Activated CD8-positive, alpha-beta T cell treated with anti-CD3 and anti-CD28 coated beads, Interleukin-2, amount 10 ng/mL, durations not matched to agents 7 days and 5 days (primary cell): ENCODE measurements at regions not wholly inside any gene's neighbourhood (a gene's known extent, or its start where the extent isn't known, plus 50 kb on each side); places are given as distances from the start of the nearest gene placed in this dataset.

Experiments
- ATAC-seq: fragments of 150-1000 bp; cut with Tn5 transposase; one replicate; pipeline ENCODE4 v1.10.0; 2021; ENCODE audit warnings: moderate library complexity
- CTCF ChIA-PET: fragments of 350-600 bp; sonication (Branson Sonifier 250); formaldehyde crosslinking; loops from one replicate; lab custom pipeline; 2021; ENCODE audit warnings: antibody characterized with exemption; lab: Charles Lee
- POLR2A ChIA-PET: fragments of 350-600 bp; sonication (Branson Sonifier 250); formaldehyde crosslinking; loops from one replicate; lab custom pipeline; 2021; ENCODE audit warnings: antibody characterized with exemption; lab: Charles Lee
- DNase-seq: peaks from one replicate; pipeline ENCODE4 v3.0.0-alpha.2; 2020
- H3K27ac Mint-ChIP-seq: one replicate; pipeline ENCODE4 v1.8.0; 2021; ENCODE audit warnings: mild to moderate bottlenecking, mixed read lengths
- H3K27me3 Mint-ChIP-seq: one replicate; pipeline ENCODE4 v1.8.0; 2021; ENCODE audit warnings: low read depth, mixed read lengths
- H3K36me3 Mint-ChIP-seq: one replicate; pipeline ENCODE4 v1.8.0; 2021; ENCODE audit warnings: low read depth, mixed read lengths
- H3K4me1 Mint-ChIP-seq: one replicate; pipeline ENCODE4 v1.8.0; 2021; ENCODE audit warnings: low read depth, mixed read lengths
- H3K4me3 Mint-ChIP-seq: one replicate; pipeline ENCODE4 v1.8.0; 2021; ENCODE audit warnings: mild to moderate bottlenecking, mixed read lengths
- H3K9me3 Mint-ChIP-seq: one replicate; pipeline ENCODE4 v1.8.0; 2022; ENCODE audit warnings: mixed read lengths; ENCODE audit not compliant: insufficient read depth

DNA sequence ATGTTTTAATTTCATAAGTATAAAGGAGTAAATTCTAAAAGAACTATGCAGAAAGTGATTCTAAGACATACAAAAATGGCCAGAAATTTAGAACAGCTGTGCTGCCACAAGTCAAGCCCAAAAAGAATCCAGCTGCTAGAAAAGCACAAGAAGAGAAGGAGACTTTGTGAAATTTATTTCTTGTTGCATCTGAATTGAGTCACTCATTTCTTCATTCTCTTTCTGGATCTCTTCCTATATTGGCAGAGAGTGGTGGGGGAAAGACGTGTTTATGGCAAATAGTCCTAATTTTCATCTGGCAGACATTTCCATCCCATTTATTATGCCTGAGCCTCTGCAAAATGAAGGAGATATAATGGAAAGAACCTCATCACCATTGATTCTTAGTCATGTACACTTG, 139.6 kb upstream of the CTTNBP2NL start:
- ChIA-PET CTCF (no interaction called here), POLR2A (no interaction called here)
- Mint-ChIP-seq H3K36me3 (no peaks in the 10 kb centered on the region), H3K4me3 (no peak overlapping the region), H3K27me3 (peaks cover 10% of the 10 kb centered on the region), H3K27ac (no peak overlapping the region), H3K9me3 (no peaks in the 10 kb centered on the region), H3K4me1 (no peaks in the 10 kb centered on the region)
- ATAC-seq, result no peak
- DNase-seq, result no peak

DNA sequence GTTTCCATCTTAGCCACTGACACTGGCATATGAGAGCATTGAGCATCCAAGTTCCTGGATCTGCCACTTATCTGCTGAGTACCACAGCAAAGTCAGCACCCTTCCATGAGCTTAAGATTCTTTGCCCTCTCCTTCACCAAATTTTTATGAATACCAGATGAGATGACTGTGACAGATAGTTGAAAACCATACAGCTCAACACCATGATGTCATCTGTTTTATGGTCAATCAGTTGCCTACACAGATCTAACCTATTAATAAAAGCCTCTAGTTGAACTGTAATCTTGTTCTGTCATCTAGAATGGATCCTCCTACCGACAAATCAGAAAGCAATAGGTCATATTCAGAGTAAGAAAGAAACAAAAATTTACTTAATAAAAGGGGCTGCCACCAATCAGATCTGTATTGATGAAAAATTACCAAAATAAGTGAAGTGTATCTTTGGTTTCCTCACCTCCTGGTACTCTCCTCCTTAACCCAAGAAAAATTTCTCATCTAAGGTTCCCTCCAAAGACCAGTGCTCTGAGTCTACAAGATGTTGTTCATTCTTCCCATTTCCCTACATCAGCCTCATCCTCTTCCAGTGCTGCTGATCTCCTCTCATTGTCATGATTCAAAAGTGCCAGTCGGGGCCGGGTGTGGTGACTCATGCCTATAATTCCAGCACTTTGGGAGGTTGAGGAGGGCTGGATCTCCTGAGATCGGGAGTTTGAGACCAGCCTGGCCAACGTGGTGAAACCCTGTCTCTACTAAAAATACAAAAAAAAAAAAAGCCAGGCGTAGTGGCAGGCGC, 138.8 kb upstream of the CTTNBP2NL start:
- H3K9me3 Mint-ChIP-seq, result no peaks in the 10 kb centered on the region
- H3K4me1 Mint-ChIP-seq, result no peaks in the 10 kb centered on the region
- ChIA-PET POLR2A (no interaction called here), CTCF (no interaction called here)
- DNase-seq (no peak), ATAC-seq (no peak)
- H3K36me3 Mint-ChIP-seq, result no peaks in the 10 kb centered on the region
- peaks cover 12% of the 10 kb centered on the region for H3K27me3 Mint-ChIP-seq
- H3K27ac Mint-ChIP-seq, result no peak overlapping the region
- H3K4me3 Mint-ChIP-seq, result no peak overlapping the region

DNA sequence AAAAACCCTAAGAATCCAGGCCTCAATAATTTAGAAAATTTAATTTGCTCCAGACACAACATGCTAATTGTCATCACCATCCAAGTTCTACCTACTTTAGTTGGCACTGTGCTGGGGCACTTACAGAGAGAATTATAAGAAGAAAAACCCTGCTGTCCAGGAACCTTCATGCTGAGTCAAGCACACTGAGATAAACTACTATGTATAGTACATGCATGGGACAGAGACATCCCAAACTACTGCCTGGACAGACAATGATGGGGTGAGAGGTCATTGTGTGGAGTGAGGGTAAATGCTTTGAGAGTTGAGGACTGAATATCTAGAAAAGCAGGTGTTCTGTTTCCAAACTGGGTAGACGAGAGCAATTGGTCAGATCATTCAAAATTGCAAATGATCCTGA, 135.3 kb upstream of the CTTNBP2NL start:
- CTCF ChIA-PET, result no interaction called here
- Mint-ChIP-seq H3K27ac (no peak overlapping the region), H3K4me3 (no peak overlapping the region), H3K27me3 (peaks cover 26% of the 10 kb centered on the region), H3K4me1 (no peaks in the 10 kb centered on the region), H3K36me3 (no peaks in the 10 kb centered on the region), H3K9me3 (no peaks in the 10 kb centered on the region)
- no peak for DNase-seq
- POLR2A ChIA-PET, result no interaction called here
- no peak for ATAC-seq

DNA sequence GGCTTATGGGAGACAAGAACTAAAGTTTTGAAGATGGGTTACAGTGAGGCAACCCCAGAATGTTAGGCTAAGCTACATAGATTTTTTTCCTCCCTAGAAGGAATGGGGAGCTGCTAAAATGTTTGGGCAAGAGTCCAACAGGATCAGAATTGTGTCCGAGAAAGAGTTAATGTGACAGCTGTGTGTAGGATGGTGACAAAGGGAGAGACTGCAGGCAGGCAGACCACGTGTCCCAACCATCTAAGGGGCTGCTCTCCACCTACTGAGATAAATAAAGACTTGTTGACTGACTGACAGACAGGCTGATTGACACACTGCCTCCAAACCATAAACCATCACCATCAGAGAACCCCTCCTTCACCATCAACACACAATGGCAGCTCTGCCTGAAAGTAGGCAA, 133.7 kb upstream of the CTTNBP2NL start:
- no peak for DNase-seq
- H3K36me3 Mint-ChIP-seq, result no peaks in the 10 kb centered on the region
- H3K9me3 Mint-ChIP-seq, result no peaks in the 10 kb centered on the region
- H3K4me1 Mint-ChIP-seq, result no peaks in the 10 kb centered on the region
- H3K4me3 Mint-ChIP-seq, result no peak overlapping the region
- no peak for ATAC-seq
- POLR2A ChIA-PET, result no interaction called here
- no peak overlapping the region for H3K27ac Mint-ChIP-seq
- CTCF ChIA-PET, result no interaction called here
- peaks cover 18% of the 10 kb centered on the region for H3K27me3 Mint-ChIP-seq

DNA sequence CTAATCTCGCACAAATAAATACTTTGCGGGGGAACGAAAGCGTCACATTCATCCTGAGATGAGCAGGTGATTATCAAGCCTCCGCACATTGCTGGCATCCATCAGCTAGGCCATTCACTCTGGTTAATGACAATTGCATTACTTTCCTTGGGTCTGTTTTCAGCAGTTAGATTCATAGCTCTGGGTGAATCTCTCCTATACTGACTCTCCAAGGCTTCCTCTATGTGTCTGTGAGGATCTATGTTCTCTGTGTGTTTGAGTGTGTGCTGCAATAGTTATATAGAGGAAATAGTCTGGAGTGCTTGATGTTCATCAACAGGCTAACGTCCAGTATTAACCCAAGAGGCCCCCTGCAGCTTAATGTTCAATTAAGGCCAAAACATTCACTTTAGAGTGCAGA, 133.0 kb upstream of the CTTNBP2NL start:
- ATAC-seq, result no peak
- no peaks in the 10 kb centered on the region for H3K9me3 Mint-ChIP-seq
- H3K27me3 Mint-ChIP-seq, result peaks cover 16% of the 10 kb centered on the region
- H3K4me3 Mint-ChIP-seq, result no peak overlapping the region
- no peaks in the 10 kb centered on the region for H3K36me3 Mint-ChIP-seq
- no peak for DNase-seq
- H3K27ac Mint-ChIP-seq, result no peak overlapping the region
- no peaks in the 10 kb centered on the region for H3K4me1 Mint-ChIP-seq
- ChIA-PET CTCF (no interaction called here), POLR2A (no interaction called here)

DNA sequence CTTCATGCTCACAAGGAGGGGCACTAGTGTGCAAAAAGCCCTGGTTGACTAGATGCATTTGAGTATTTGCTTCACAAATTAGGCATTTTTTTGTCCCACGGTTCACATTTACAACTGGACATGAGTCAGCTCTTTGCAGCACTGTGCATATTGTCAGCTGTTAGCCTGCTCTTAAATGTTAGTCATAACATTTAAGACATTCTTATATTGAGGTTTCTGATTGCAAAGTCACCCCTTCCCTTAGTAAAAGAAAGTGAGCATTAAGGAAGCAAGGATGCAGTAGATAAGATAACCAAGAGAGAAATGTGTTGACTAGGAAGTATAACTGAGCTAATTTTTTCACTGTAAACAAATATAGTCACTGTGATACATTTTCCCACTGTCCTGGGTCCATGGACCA, 132.6 kb upstream of the CTTNBP2NL start:
- no peak overlapping the region for H3K27ac Mint-ChIP-seq
- DNase-seq, result no peak
- H3K36me3 Mint-ChIP-seq, result no peaks in the 10 kb centered on the region
- ChIA-PET CTCF (no interaction called here), POLR2A (no interaction called here)
- H3K4me3 Mint-ChIP-seq, result no peak overlapping the region
- H3K9me3 Mint-ChIP-seq, result no peaks in the 10 kb centered on the region
- H3K27me3 Mint-ChIP-seq, result peaks cover 16% of the 10 kb centered on the region
- no peak for ATAC-seq
- no peaks in the 10 kb centered on the region for H3K4me1 Mint-ChIP-seq

DNA sequence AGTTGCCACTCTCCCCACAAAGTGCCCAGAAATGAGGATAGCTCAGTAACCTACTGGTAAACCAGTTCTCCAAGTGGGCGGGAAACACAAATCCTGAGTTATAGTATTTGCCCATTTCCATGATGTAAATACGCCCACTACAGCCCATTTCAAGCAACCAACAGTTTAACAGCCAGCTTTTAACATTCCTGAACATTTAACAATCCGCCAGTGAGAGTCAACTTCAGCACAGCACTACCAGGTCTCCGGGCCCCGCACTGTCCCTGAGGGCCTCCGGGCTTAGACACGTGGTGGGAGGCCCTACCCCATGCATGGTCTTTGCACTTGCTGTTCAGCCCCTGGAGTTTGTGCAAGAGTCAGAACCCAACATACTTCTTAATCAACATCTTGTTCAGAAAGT, 132.0 kb upstream of the CTTNBP2NL start:
- ATAC-seq (no peak), DNase-seq (no peak)
- POLR2A ChIA-PET, result no interaction called here
- Mint-ChIP-seq H3K27me3 (peaks cover 18% of the 10 kb centered on the region), H3K27ac (no peak overlapping the region), H3K9me3 (no peaks in the 10 kb centered on the region), H3K36me3 (no peaks in the 10 kb centered on the region), H3K4me3 (no peak overlapping the region), H3K4me1 (no peaks in the 10 kb centered on the region)
- CTCF ChIA-PET, result interaction anchor here (1.5 kb wide), 1 partner anchor 35 kb away, joined by 6 read pairs; no protein-coding TSS in a partner anchor

DNA sequence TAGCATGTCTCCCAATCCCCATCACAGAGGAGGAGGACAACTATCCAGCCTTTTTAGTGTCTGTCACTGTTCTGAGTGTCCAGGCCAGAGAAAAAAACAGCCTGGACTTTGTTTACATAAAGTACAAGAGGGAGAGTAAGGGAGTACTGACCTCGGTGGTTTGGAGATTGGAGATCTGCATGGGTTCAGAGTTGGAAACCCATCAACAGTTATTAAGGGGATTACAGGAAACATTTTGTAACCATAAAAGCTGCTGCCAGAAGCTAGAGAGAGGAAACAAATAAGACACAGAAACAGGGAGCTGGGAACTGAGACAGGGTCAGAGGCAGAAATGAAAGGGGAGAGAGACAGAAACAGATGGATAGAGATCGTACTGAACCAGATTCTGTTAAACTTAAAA, 131.5 kb upstream of the CTTNBP2NL start:
- no peak for ATAC-seq
- Mint-ChIP-seq H3K4me1 (no peaks in the 10 kb centered on the region), H3K27ac (no peak overlapping the region), H3K9me3 (no peaks in the 10 kb centered on the region), H3K27me3 (peaks cover 18% of the 10 kb centered on the region), H3K36me3 (no peaks in the 10 kb centered on the region), H3K4me3 (no peak overlapping the region)
- POLR2A ChIA-PET, result no interaction called here
- CTCF ChIA-PET, result interaction anchor here (1.5 kb wide), 1 partner anchor 34 kb away, joined by 6 read pairs; no protein-coding TSS in a partner anchor
- no peak for DNase-seq

DNA sequence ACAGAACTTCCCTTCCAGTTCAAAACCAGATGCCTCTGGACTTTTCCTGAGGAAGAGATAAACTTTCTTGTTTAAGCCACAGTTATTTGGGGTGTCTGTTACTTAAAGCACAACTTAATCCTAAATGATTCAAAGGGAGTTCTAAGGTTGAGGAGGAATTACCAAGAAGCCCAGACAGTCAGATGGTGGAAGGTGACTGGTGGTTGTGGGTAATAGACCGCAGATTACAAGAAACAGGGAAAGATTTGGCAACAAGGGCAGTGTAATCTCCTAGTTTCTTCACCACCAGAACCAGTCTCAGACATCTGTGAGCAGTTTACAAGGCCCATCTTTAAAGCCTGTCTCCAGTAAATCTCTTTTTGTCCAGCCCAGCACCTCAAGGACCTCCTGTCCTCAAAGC, 130.1 kb upstream of the CTTNBP2NL start:
- no peak overlapping the region for H3K4me3 Mint-ChIP-seq
- H3K27me3 Mint-ChIP-seq, result peaks cover 19% of the 10 kb centered on the region
- ChIA-PET POLR2A (no interaction called here), CTCF (no interaction called here)
- H3K36me3 Mint-ChIP-seq, result no peaks in the 10 kb centered on the region
- DNase-seq, result no peak
- ATAC-seq, result no peak
- H3K4me1 Mint-ChIP-seq, result no peaks in the 10 kb centered on the region
- no peaks in the 10 kb centered on the region for H3K9me3 Mint-ChIP-seq
- no peak overlapping the region for H3K27ac Mint-ChIP-seq

DNA sequence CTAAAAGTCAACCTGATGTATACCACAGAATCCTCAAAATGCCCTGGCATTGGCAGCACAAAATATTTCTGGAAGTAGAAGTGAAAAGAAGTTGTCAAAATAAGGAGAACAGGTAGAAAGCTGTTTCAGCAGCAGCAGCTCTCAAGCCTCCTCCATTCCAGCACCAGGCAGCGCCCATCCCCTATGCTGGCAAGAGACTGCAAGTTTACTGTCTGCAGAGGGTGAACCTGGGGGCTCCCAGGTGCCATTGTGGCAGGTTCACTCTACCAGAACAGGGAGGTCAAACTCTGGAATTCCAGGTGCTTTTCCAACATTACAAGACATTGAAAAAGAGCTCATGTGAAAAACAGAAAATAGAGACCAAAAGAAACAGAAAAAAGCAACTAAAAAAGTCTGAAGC, 128.8 kb upstream of the CTTNBP2NL start:
- POLR2A ChIA-PET, result no interaction called here
- ATAC-seq (no peak), DNase-seq (no peak)
- H3K27ac Mint-ChIP-seq, result no peak overlapping the region
- no peak overlapping the region for H3K4me3 Mint-ChIP-seq
- peaks cover 18% of the 10 kb centered on the region for H3K27me3 Mint-ChIP-seq
- H3K9me3 Mint-ChIP-seq, result no peaks in the 10 kb centered on the region
- CTCF ChIA-PET, result no interaction called here
- H3K4me1 Mint-ChIP-seq, result no peaks in the 10 kb centered on the region
- no peaks in the 10 kb centered on the region for H3K36me3 Mint-ChIP-seq

DNA sequence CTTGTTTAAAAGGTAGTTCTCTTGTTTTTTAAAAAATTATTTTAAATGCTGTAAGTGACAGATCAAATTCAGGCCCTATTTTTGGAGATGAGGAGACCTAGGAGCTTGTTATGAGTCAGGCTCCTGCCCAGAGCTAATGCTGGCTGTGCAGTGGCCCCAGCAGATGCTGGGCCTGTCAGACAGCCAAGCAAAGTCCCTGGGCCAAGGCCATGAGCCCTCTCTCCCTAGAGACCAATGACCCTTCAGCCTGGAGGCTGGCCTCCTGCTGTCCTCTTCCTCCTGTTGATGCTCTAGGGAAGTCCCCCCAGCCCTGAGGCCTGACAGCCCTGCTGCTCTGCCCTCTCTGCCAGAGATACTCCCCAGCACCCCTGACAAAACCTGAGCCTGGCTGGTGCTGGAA, 128.1 kb upstream of the CTTNBP2NL start:
- no peak for DNase-seq
- H3K9me3 Mint-ChIP-seq, result no peaks in the 10 kb centered on the region
- peaks cover 16% of the 10 kb centered on the region for H3K27me3 Mint-ChIP-seq
- ATAC-seq, result no peak
- no peak overlapping the region for H3K4me3 Mint-ChIP-seq
- H3K36me3 Mint-ChIP-seq, result no peaks in the 10 kb centered on the region
- no peaks in the 10 kb centered on the region for H3K4me1 Mint-ChIP-seq
- ChIA-PET POLR2A (no interaction called here), CTCF (no interaction called here)
- H3K27ac Mint-ChIP-seq, result no peak overlapping the region

DNA sequence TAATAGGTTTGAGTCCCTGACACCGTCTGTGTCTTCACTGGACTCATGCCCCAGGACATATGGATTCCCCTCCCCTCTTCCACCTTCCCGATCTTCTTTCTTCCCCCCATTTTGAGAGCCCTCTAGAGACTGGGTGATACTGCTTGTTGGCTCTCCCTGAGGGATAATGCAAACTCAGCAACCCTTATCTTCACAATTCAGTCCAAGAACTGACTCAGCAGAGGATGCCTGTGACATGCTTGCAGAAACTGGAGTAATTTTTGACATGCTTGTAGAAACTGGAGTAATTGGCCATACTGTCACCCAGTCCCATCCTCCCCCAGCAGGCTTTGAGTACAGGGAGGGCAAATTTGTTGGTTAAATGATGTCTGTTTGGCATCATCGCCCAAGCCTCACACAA, 127.6 kb upstream of the CTTNBP2NL start:
- H3K27me3 Mint-ChIP-seq, result peaks cover 16% of the 10 kb centered on the region
- no peaks in the 10 kb centered on the region for H3K36me3 Mint-ChIP-seq
- POLR2A ChIA-PET, result no interaction called here
- no peak overlapping the region for H3K27ac Mint-ChIP-seq
- no peak for DNase-seq
- H3K4me3 Mint-ChIP-seq, result no peak overlapping the region
- H3K4me1 Mint-ChIP-seq, result no peaks in the 10 kb centered on the region
- CTCF ChIA-PET, result no interaction called here
- no peaks in the 10 kb centered on the region for H3K9me3 Mint-ChIP-seq
- ATAC-seq, result no peak

DNA sequence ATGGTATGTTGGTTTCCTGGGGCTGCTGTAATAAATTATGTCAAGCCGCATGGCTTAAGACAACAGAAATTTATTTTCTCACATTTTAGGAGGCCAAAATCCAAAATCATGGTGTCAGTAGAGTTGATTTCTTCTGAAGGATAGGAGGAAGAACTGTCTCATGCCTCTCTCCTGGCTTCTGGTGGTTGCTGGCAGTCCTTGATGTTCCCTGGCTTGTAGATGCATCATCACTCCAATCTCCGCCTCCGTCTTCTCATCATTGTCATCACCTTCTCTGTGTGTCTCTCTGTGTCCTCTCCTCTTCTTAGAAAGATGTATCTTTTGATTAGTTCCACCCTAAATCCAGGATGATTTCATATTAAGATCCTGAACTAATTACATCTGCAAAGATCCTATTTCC, 124.7 kb upstream of the CTTNBP2NL start:
- Mint-ChIP-seq H3K27ac (no peak overlapping the region), H3K27me3 (peaks cover 9% of the 10 kb centered on the region), H3K36me3 (no peaks in the 10 kb centered on the region), H3K4me3 (no peak overlapping the region), H3K4me1 (no peaks in the 10 kb centered on the region), H3K9me3 (no peaks in the 10 kb centered on the region)
- ChIA-PET CTCF (no interaction called here), POLR2A (no interaction called here)
- DNase-seq (no peak), ATAC-seq (no peak)
